GM19035 (cell line): ENCODE measurements at regions not wholly inside any gene's neighbourhood (a gene's known extent, or its start where the extent isn't known, plus 50 kb on each side); places are given as distances from the start of the nearest gene placed in this dataset.
A peak's percentile ranks its signal among the peaks of the same experiment; 100 is the strongest.
"Not testable (repeated sequence)": the region's sequence is repeated elsewhere in the genome, so short reads cannot be mapped to it uniquely, and the experiment has no call there.

Source experiments
- ATAC-seq: cut with Tn5 transposase; IDR thresholded peaks from one replicate; pipeline ENCODE4 v1.9.1; 2021; ENCODE audit not compliant: unreplicated experiment

- no peak for ATAC-seq
These were observed 456.4 kb upstream of the CFAP20DC start for GRCh38 chr3:59506191-59506590.

- ATAC-seq: no peak
These were observed 453.6 kb upstream of the CFAP20DC start for GRCh38 chr3:59503441-59503840.

- no peak for ATAC-seq
These were observed 453.0 kb upstream of the CFAP20DC start for GRCh38 chr3:59502806-59503205.

- no peak for ATAC-seq
These were observed 450.1 kb upstream of the CFAP20DC start for GRCh38 chr3:59499954-59500353.

- no peak for ATAC-seq
These were observed 449.2 kb upstream of the CFAP20DC start for GRCh38 chr3:59499000-59499399.

GRCh38 chr3:59496250-59496649 is 446.4 kb upstream of the CFAP20DC start:
- ATAC-seq: no peak

- ATAC-seq: not testable (repeated sequence)
These were observed 445.1 kb upstream of the CFAP20DC start for GRCh38 chr3:59494969-59495368.

GRCh38 chr3:59486520-59486919 is 436.7 kb upstream of the CFAP20DC start:
- no peak for ATAC-seq

GRCh38 chr3:59483191-59483590 is 433.4 kb upstream of the CFAP20DC start:
- ATAC-seq: no peak

GRCh38 chr3:59482684-59483083 is 432.9 kb upstream of the CFAP20DC start:
- ATAC-seq: no peak

GRCh38 chr3:59481776-59482400 is 432.1 kb upstream of the CFAP20DC start:
- no peak for ATAC-seq

- peak; percentile 89 for ATAC-seq
These were observed 430.7 kb upstream of the CFAP20DC start for GRCh38 chr3:59480486-59480995.

GRCh38 chr3:59473636-59474035 is 423.8 kb upstream of the CFAP20DC start:
- ATAC-seq: no peak

- no peak for ATAC-seq
These were observed 422.7 kb upstream of the CFAP20DC start for GRCh38 chr3:59472541-59472940.

GRCh38 chr3:59469948-59470723 is 420.3 kb upstream of the CFAP20DC start:
- ATAC-seq: no peak

- ATAC-seq: no peak
These were observed 417.7 kb upstream of the CFAP20DC start for GRCh38 chr3:59467476-59467875.

- no peak for ATAC-seq
These were observed 414.4 kb upstream of the CFAP20DC start for GRCh38 chr3:59464187-59464586.

- ATAC-seq: no peak
These were observed 413.4 kb upstream of the CFAP20DC start for GRCh38 chr3:59463253-59463652.

GRCh38 chr3:59460068-59460467 is 410.2 kb upstream of the CFAP20DC start:
- no peak for ATAC-seq

- peak; percentile 95 for ATAC-seq
These were observed 407.1 kb upstream of the CFAP20DC start for GRCh38 chr3:59456852-59457485.

GRCh38 chr3:59451800-59452746 is 402.2 kb upstream of the CFAP20DC start:
- no peak for ATAC-seq
